ENCODE measurements at regions not wholly inside any gene's neighbourhood (a gene's known extent, or its start where the extent isn't known, plus 50 kb on each side); places are given as distances from the start of the nearest gene placed in this dataset.

- H3K27me3 ChIP-seq, result no peaks in the 10 kb centered on the region
- H3K4me3 ChIP-seq, result no peak overlapping the region
- no peaks in the 10 kb centered on the region for H3K4me1 ChIP-seq
- H3K27ac ChIP-seq, result no peak overlapping the region
- ATAC-seq (no peak), DNase-seq (no peak)
- H3K36me3 ChIP-seq, result no peaks in the 10 kb centered on the region
- intact Hi-C loops (cut with DNase I), result no loop called here
- H3K9me3 ChIP-seq, result no peaks in the 10 kb centered on the region
- no peak for TF ChIP-seq CTCF (IDR thresholded peaks at IDR 0.05)
Measured at GRCh38 chr14:53236708-53237107, 83.6 kb upstream of the DDHD1 start.

- no peak for DNase-seq
- Histone ChIP-seq H3K27me3 (no peaks in the 10 kb centered on the region), H3K36me3 (no peaks in the 10 kb centered on the region), H3K4me1 (no peaks in the 10 kb centered on the region), H3K4me3 (no peak overlapping the region), H3K9me3 (no peaks in the 10 kb centered on the region), H3K27ac (no peak overlapping the region)
- no peak for TF ChIP-seq CTCF (IDR thresholded peaks at IDR 0.05)
- intact Hi-C loops (cut with DNase I), result no loop called here
- no peak for ATAC-seq
Measured at GRCh38 chr14:53231171-53231570, 78.0 kb upstream of the DDHD1 start.

- intact Hi-C loops (cut with DNase I), result no loop called here
- Histone ChIP-seq H3K4me1 (no peaks in the 10 kb centered on the region), H3K27me3 (no peaks in the 10 kb centered on the region), H3K9me3 (no peaks in the 10 kb centered on the region), H3K4me3 (no peak overlapping the region), H3K36me3 (no peaks in the 10 kb centered on the region), H3K27ac (no peak overlapping the region)
- no peak for DNase-seq
- no peak for TF ChIP-seq CTCF (IDR thresholded peaks at IDR 0.05)
- ATAC-seq, result no peak
Measured at GRCh38 chr14:53228966-53229365, 75.8 kb upstream of the DDHD1 start.

GRCh38 chr14:53227154-53227718, 74.1 kb upstream of the DDHD1 start:
- TF ChIP-seq CTCF (IDR thresholded peaks at IDR 0.05), result no peak
- no peaks in the 10 kb centered on the region for H3K9me3 ChIP-seq
- intact Hi-C loops (cut with DNase I), result no loop called here

GRCh38 chr14:53226553-53226952, 73.4 kb upstream of the DDHD1 start:
- H3K4me1 ChIP-seq, result no peaks in the 10 kb centered on the region
- no peaks in the 10 kb centered on the region for H3K27me3 ChIP-seq
- no peaks in the 10 kb centered on the region for H3K36me3 ChIP-seq
- no peaks in the 10 kb centered on the region for H3K9me3 ChIP-seq
- intact Hi-C loops (cut with DNase I), result no loop called here
- no peak overlapping the region for H3K4me3 ChIP-seq
- no peak overlapping the region for H3K27ac ChIP-seq
- DNase-seq (no peak), ATAC-seq (no peak)
- TF ChIP-seq CTCF (IDR thresholded peaks at IDR 0.05), result no peak

More at GRCh38 chr14:53227154-53227718, 74.1 kb upstream of the DDHD1 start:
- Histone ChIP-seq H3K27me3 (no peaks in the 10 kb centered on the region), H3K36me3 (no peaks in the 10 kb centered on the region), H3K4me3 (no peak overlapping the region), H3K4me1 (no peaks in the 10 kb centered on the region), H3K27ac (no peak overlapping the region)
- DNase-seq (no peak), ATAC-seq (no peak)

- Histone ChIP-seq H3K27me3 (no peaks in the 10 kb centered on the region), H3K27ac (no peak overlapping the region), H3K36me3 (no peaks in the 10 kb centered on the region), H3K4me3 (no peak overlapping the region), H3K4me1 (peaks cover 7% of the 10 kb centered on the region), H3K9me3 (no peaks in the 10 kb centered on the region)
- DNase-seq (no peak), ATAC-seq (no peak)
- intact Hi-C loops (cut with DNase I), result no loop called here
- no peak for TF ChIP-seq CTCF (IDR thresholded peaks at IDR 0.05)
Measured at GRCh38 chr14:53220914-53221313, 67.8 kb upstream of the DDHD1 start.

Measured in upper lobe of right lung (tissue), 1 donor.